Erythroblast (primary cell): ENCODE measurements at regions not wholly inside any gene's neighbourhood (a gene's known extent, or its start where the extent isn't known, plus 50 kb on each side); places are given as distances from the start of the nearest gene placed in this dataset.

Experiments used
- GATA1 ChIP-seq: IDR thresholded peaks from 2 replicates; pipeline ENCODE4 v1.6.1; 2011; ENCODE audit warnings: low read depth, mild to moderate bottlenecking, control low read depth, low read length, moderate library complexity
- POLR2A ChIP-seq: IDR thresholded peaks from 2 replicates; pipeline ENCODE4 v1.6.1; 2011; ENCODE audit warnings: mild to moderate bottlenecking, low read length

GRCh38 chr10:84593506-84593905 is 265.1 kb downstream of the CCSER2 start:
- TF ChIP-seq POLR2A, result no peak
- TF ChIP-seq GATA1, result no peak
